ENCODE measurements at regions not wholly inside any gene's neighbourhood (a gene's known extent, or its start where the extent isn't known, plus 50 kb on each side); places are given as distances from the start of the nearest gene placed in this dataset.
"Not testable (repeated sequence)": the region's sequence is repeated elsewhere in the genome, so short reads cannot be mapped to it uniquely, and the experiment has no call there.

DNA sequence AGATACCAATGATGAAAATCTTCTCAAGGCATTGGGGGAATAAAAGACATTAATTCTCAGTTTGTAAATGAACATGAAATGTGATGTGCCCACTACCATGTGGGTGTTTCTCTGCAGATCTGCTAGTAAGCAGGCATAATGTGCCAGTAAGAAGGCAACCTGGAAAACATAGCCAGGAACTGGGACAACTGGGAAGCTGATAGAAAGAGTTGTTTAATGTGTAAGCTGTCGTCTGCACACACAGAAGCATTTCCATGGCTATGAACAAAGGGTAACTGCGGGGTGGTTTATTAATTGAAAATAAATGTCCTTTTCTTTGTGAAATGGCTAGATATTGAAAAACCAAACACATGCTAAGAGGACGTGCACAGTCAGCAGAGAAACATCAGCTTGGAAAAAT is 52.0 kb downstream of the ZC3H11B start:
- no peak for DNase-seq (ENCODE audit: low read depth, low spot score)

DNA sequence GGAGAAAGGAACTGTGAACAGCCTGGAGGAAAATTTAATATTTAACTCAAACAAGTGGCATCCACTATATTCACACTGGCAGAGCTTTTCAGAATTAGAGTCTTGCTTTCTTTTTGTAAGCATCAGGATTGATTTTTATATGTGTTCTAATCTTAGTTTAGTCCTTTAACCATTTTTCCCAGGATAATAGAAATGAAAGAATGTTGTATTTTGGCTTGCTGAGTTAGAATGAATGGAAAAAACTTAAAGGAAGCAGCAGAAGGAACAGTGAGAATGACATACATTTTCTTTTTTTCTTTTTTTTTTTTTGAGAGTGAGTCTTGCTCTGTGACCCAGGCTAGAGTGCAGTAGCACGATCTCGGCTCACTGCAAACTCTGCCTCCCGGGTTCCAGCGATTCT is 53.0 kb downstream of the ZC3H11B start:
- no peak for DNase-seq (ENCODE audit: low read depth, low spot score)

DNA sequence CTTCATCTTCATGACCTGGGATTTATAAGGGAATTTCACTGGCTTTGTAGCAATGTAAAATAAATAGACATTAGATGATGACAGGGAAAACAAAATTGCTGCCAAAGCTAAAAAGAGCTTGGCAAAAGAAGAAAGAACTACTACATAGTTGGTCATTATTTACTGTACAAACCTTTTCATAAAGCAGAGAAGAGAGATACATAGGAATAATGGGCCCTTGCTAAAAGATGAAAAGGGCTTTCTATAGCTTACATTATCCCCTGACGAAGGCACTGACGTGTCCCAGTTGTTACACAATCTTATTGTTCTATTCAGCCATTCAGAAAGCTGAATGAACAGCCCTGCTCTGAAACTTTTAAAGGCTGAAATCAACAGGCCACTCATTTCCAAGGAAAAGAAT is 57.1 kb downstream of the ZC3H11B start:
- no peak for DNase-seq (ENCODE audit: low read depth, low spot score)

DNA sequence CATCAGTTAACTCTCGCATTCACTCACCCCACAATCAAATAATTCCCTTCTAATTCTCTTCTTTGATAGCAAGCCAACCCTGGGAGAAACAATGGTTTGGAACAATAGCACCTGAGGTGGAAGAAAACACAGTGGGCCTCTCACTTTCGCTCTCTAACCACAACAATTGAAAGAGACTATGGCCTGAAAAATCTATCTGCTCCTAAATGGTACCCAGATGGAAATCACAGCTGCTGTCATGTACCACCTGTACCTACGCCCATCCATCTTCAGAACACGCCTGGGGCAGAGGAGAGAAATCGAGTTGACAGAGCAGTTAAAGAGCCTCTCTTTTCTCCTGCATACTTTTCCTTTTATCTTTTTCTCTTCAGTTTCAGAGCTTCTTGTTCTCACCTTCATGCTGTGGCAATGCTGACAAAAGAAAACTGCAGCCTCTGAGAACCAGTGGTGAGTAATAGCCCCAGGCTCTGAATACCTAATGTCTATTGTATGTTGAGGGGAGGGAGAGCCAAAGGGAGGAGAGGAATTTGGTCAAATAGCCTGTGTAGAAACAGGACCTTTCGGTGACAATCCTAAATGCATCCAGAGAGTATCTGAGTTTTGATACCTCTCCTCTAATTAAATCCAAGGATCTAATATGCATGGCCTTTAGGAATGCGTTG is 57.7 kb downstream of the ZC3H11B start:
- DNase-seq (ENCODE audit: low read depth, low spot score): no peak

DNA sequence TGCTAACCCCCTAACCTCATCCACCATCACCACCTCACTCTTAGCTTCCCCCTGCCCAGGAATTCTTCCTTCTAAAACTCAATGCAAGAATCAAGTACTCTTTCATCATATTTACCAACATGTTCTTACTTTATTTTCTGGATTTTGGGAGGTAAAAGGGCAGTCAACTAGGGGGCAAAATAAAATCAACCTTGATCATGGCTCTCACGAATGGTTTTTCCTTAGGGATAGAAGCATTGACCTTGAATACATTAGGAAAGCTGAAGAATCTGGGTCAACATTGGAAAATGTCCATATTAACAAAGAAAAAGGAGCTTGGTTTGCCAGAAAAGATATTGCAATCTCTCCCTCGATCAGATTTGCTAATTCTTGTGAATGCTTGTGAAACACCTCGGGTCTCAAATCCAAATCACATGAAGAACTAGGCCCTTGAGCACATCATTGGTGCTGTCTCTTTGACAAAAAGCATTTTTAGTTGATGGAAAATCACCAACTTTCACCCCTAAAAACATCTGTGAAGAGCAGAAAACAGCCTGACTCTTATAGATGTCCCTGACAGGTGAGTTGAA is 58.9 kb downstream of the ZC3H11B start:
- no peak for DNase-seq (ENCODE audit: low read depth, low spot score)

DNA sequence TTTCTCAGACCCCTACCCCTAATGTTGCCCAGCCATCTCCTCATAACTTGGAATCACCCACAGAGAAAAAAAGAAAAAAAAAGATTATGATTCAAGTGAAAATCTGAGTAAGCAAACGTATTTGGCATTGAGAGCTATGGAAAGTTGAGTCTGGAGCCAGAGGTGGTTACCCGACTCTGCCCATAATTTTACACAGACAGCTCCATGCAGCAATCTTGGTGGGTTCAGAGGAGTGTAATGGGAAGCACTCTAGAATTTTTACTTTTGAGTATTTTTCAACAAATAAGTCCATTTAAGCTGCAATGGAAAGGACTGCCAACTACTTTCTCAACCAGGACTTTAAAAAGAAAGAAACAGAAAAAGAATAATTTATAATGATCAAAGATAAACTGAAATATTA is 62.7 kb downstream of the ZC3H11B start:
- no peak for DNase-seq (ENCODE audit: low read depth, low spot score)

DNA sequence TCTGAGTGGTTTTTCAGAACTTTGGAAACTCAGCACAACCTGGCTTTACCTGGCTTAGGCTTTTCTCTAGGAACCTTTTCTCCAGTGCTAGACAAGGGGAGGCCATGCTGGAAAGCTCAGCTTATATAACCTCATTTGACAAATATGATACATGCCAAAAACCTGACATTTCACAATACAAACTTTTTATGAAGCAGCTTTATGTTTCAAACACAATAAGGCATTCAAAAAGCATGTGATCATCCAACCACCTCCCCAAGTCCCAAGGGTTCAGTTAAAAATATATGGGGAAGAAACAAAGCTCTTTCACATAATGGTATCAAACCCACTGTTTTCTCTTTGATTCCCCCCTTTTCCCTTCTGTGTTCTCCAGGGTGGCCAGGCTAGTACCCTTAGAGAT is 63.7 kb downstream of the ZC3H11B start:
- no peak for DNase-seq (ENCODE audit: low read depth, low spot score)

DNA sequence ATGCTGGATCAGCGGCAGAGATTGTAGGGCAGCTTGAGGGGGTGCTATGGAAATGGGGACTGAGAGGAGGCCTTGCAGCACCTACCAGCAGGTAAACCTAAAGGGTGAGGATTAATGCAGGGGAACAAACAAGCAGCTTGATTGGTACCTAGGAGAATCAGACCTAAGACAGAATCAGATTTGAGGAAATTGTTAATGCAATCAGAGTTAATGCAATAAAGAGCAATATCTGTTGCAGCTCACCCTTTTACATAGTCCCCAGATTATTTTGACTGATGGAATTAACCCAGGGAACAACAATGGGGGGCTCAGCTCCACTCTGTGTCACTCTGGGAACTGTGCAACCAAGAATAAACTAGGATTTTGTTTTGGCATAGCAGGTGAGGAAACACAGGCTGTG is 64.5 kb downstream of the ZC3H11B start:
- DNase-seq (ENCODE audit: low read depth, low spot score): no peak

DNA sequence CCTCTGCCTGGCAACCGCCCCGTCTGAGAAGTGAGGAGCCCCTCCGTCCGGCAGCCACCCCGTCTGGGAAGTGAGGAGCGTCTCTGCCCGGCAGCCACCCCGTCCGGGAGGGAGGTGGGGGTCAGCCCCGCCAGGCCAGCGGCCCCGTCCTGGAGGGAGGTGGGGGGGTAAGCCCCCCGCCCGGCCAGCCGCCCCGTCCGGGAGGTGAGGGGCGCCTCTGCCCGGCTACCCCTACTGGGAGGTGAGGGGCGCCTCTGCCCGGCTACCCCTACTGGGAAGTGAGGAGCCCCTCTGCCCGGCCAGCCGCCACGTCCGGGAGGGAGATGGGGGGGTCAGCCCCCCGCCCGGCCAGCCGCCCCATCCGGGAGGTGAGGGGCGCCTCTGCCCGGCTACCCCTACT is 67.1 kb downstream of the ZC3H11B start:
- not testable (repeated sequence) for DNase-seq (ENCODE audit: low read depth, low spot score)

DNA sequence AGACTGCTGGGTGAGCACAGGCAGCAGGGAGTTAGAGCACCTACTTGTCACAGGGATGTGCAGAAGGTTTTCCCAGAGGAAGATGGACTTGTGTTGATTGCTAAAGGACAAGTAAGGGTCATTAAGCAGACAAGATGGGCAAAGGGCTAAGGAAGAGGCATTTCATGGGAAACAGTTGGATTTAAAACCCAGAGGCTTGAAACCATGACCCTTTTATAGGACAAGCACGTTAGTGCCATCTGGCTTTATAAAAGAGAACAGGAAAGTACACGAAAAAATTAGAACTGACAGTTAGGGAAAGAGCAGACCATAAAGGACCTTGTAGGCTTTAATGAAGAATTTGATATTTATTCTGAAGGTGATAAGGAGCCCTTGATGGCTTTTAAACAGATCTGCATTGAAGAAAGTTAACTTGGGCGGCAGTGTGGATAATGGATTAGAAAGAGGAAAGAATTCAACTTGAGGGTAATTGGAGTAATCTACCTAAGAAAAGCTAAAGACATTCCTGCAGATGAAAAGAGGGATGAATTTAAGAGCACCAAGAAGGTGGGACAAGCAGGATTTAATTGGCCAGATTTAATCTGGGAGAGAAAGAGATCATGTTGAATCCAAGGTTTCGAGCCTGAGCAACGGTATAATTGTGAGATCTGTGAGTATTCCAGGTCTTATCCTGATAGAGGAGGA is 68.6 kb downstream of the ZC3H11B start:
- DNase-seq (ENCODE audit: low read depth, low spot score): no peak

DNA sequence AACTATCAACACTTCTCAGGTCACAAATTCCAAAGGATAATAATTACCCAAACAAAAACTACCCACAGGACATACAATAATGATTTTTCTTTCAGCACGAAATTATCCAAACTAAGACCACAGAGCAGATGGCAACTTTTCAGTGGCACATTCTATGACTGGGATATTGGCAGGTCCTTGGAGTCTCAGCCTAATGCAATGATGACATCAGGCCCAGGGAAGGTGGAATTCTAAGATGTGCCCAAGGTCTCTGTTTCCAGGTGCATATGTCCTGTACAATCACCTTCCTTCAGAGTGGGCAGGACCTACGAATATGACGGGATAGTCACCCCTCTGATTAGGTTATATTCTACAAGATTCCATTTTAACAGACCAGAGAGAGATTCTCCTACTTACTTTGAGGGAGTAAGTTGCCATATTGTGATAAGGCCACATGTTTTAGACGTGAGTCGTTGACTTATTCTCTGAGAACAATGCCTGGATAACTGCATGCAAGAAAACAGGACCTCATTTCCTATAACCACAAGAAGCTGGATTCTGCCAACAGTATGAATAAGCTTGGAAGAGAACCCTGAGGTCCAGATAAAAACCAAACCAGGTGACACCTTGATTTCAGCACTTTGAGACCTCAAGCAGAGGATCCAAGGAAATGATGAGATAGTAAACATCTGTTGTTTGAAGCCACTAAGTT is 69.9 kb downstream of the ZC3H11B start:
- no peak for DNase-seq (ENCODE audit: low read depth, low spot score)

DNA sequence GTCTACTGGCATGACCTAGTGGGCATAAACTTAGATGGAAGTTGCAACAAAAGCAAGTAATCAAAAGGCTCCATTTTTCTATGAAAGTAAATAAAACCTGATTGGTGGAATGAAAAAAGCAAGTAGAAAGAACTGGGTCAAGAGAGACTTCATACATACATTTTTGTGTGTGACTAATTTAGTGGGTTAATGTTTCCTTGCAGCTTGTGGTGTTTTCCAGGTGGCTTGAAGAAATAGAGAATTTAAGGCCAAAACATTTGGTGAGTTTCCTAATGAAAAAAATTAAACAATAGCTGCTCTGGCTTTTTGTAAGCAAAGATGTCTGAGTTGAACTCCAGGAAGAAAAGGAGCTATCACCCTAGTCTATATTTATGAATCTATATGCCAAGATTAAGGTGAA is 71.0 kb downstream of the ZC3H11B start:
- no peak for DNase-seq (ENCODE audit: low read depth, low spot score)

DNA sequence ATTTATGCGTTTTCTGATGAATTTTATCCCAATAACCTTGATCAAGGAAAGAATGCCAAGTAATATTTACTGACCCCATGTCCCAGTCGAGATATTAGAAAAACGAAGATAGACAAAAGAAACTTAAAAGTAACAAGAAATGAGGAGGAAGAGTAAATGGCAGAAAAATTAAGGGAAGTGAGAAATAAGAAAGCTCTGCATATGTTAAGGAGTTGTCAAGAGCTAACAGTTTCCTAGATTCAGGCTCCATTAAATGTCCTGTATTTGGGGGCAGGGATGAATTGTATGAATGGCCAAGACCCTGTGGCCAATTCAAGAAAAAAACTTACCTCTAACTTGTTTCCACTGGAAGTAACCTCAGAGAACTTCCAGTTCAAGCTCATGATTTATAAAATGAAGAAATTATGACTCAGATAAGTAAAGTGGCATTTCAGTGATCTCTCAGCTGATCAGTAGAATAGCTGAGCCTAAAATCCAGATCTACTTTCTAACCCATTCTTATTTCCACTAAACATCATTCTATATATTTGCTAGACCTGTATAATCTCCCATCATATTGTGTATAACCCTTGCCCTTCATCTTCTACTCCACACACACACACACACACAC is 73.2 kb downstream of the ZC3H11B start:
- no peak for DNase-seq (ENCODE audit: low read depth, low spot score)

DNA sequence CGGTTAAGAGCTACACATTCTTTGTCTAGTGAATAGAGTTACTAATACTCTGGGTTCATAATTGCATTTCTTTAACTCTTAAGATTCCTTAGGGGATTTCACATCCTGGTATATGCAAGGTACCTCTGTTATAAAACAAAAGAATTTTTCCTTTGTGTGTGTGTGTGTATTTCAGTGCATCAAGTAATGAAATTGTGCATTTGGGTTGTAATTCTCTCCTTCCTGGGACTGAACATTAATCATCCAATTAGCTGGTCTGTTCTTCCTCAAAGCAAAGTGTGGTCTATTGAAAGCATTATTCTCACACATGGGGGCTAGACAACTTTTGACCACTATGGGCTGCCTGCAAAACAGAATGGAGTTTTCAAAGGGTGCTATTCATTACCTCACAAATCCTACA is 74.0 kb downstream of the ZC3H11B start:
- no peak for DNase-seq (ENCODE audit: low read depth, low spot score)

DNA sequence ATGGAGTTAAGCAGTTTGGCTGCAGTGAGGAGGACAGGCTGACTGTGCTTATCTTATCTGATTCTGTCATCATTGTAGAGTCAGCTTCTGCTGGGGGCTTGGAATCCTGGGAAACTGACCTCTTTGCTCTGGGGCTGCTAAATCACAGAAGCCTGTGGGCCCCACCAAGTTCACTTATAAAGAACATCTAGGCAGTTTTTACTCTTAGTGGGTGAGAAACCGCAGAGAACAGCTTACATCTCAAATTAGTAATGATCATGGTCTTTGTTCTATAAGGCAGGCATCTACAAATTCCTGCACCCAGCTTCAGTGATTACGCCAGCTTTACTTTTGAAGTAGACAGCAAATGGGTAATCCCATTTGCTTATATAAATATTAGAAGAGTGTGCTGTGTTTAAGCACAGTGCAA is 75.7 kb downstream of the ZC3H11B start:
- no peak for DNase-seq (ENCODE audit: low read depth, low spot score)

DNA sequence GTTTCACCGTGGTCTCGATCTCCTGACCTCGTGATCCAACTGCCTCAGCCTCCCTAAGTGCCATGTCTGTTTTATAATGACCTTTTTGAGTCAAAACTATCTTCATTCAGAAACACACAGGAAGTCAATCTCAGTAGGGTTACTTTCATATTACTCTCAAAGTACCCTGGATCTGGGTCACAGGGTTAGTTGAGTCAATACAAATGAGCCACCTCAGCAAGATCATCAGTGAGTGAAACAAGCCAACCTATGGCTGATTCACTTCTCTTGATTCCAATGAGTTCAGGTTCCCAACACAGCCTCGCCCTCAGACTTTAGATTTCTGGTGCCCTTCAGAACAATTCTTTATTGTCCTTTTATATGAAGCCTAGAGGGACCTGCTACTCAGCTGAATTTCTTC is 76.9 kb downstream of the ZC3H11B start:
- DNase-seq (ENCODE audit: low read depth, low spot score): no peak

DNA sequence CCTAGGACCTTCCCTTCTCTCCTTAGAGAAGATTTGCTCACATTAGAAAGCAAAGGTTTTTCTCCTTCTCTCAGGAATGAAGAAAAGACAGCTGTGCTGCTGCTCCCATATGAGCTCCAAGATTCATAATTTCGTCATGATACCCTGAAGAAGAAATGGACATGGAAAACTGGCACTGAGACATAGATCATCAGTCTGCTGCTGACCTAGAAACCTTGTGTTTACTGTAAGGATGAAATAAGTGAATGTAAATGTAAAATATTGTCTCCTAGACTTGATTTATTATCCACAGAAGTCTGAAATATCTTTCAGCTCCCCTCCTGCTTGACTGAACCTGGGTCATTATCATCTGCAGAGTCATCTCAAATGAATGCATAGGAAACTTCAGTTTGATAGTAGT is 77.9 kb downstream of the ZC3H11B start:
- no peak for DNase-seq (ENCODE audit: low read depth, low spot score)

DNA sequence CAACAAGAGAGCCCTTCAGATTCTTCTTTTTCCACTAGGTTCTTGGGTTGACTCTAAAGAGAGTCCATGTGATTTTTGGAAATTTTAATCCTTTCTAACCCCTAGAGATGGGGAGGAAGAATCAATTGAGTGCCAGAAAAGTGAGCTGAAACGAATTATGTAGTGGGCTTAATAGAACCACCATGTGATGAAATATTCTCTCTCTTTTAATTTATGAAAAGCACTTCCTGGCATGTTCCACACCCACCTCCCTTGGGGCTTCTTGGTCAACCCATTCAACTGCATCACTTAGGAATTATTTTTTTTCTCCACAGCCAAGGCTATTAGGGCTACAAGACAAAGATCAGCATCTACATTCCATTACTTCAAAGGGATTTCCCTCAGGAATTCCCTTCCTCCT is 79.6 kb downstream of the ZC3H11B start:
- DNase-seq (ENCODE audit: low read depth, low spot score): no peak

DNA sequence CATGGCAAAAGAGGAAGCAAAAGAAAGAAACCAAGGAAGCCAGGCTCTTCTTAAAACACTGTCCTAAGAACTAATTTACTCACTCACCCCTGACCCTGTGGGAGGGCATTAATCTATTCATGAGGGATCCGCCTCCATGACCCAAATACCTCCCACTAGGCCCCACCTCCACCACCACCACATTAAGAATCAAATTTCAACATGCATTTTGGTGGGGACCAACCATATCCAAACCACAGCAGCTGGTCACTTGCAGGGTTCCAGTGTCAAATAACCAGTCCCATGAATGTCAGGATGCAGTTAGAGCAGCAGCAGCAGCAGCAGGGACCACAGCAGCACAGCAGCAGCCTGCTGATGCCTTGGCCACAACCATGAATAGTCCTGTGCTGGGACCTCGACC is 83.8 kb downstream of the ZC3H11B start:
- no peak for DNase-seq (ENCODE audit: low read depth, low spot score)

DNA sequence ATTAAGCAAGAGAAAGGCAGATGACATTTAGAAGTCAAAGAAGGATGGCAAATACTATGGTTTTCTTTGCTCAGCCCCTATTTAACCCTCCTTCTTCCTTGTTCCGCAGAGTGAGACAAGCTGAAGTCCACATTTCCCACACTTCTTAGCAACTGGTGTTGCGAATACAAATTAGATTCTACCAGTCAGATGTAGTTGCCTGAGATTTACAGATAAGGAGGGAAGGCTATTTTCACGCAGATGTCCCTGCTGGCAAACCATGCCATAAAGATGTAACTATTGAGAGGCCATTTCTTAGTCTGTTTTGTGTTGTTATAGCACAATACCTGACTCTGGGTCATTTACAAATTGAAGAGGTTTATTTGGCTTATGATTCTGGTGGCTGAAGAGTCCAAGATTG is 84.3 kb downstream of the ZC3H11B start:
- no peak for DNase-seq (ENCODE audit: low read depth, low spot score)

DNA sequence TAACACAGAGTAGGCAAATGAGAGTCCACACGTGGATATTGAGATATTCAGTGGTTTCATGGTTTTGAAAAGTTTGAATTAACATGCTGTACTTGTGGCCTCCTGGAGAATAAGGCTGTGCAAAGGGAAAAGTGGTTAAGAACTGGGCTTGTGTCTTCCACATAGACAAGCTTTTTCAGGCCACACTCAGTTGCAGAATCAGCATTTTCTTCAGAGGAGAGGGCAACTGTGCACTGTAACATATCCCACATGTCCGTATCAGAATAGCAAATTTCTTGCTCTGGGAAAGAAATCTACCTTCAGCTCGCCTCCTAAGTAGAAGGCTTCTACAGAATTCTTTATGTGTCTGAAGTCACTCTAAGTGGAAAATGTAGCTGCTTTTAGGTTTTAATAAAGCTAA is 84.9 kb downstream of the ZC3H11B start:
- no peak for DNase-seq (ENCODE audit: low read depth, low spot score)

DNA sequence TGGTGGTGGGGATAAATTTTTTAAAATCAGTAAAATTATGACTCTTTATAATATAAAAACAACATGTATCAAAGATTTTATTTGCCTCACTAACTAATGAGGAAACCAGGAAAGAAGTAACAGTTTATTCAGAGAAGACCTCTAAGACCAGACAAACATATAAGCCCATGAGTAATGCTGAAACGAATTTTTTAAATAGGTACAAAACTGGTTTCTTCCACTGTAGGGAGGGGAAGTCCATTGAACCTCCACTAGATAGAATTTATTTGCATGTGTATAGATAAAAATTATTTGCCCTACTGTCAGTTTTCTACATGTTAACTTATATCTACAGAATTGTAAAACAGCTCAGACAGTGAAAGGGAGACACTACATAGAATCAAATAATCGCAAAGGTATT is 86.8 kb downstream of the ZC3H11B start:
- no peak for DNase-seq (ENCODE audit: low read depth, low spot score)
